Left renal cortex interstitium (tissue), 4 donors: ENCODE measurements at regions not wholly inside any gene's neighbourhood (a gene's known extent, or its start where the extent isn't known, plus 50 kb on each side); places are given as distances from the start of the nearest gene placed in this dataset.
"Not testable (repeated sequence)": the region's sequence is repeated elsewhere in the genome, so short reads cannot be mapped to it uniquely, and the experiment has no call there.

ENCODE experiments used
- DNase-seq, 4 donors: peaks; one replicate each; pipeline ENCODE4 v3.0.0-alpha.2; 2013; ENCODE audit warnings: low read depth in 4 of 4, low spot score in 2 of 4, missing footprints in 1 of 4

DNA sequence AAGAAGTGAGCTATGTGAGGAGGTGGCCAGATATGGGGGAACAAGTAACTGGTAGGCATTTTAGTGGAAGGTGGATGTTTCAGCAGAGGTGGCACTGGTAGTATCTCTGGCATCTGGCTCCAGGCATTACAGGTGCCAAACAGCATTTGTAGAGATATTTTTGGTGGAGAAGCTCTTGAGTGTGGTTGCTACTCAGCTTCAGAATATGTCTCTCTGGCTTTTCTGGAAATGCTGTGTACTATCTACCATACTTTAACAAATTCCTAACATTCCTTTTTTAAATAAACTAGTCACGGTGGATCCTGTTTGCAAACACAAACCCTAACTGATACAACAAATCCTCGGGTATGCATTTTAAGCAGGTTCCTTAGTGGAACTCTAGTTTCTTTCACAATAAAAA is 128.0 kb downstream of the BARX2 start:
- no peak for DNase-seq

DNA sequence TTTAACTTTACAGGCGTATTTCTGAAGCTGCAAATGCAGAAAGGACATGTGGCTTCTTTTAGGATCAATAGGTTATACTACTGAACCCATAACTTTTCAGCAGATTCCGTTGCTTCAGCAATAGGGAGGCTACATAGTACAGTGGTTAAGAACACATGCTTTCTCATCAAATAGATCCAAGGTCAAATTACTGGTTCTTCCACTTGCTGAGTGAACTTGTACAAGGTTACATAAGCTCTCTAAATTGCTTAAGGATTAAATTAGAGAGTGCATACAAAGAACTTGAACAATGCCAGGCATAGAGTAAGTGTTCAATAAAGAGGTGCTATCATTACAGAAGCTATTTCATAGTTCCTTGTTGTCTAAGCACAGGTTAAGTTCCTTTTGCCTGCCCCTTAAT is 129.6 kb downstream of the BARX2 start:
- no peak for DNase-seq

- no peak for DNase-seq
These were observed 132.5 kb downstream of the BARX2 start for GRCh38 chr11:129508163-129508562.

DNA sequence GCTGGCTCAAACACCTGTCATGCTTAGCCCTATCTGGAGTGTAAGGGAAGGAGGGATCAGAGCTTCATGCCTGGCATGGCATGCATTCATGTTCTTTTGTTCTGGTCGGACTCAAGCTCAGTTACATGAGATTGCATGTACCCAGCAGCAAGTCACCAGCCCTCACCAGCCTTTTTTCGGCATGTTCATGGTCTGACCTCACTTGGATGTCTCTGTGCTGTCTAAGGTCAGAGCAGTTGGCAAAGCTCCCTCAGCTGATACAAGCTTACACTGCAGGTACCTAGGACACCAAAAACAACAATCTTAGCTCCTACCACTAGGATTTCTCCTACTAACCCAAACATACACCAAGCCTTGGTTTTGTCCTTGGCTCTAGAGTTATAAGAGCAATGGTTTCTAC is 152.6 kb downstream of the BARX2 start:
- DNase-seq = no peak

- DNase-seq = no peak
These were observed 154.7 kb downstream of the BARX2 start for GRCh38 chr11:129530154-129530895.

DNA sequence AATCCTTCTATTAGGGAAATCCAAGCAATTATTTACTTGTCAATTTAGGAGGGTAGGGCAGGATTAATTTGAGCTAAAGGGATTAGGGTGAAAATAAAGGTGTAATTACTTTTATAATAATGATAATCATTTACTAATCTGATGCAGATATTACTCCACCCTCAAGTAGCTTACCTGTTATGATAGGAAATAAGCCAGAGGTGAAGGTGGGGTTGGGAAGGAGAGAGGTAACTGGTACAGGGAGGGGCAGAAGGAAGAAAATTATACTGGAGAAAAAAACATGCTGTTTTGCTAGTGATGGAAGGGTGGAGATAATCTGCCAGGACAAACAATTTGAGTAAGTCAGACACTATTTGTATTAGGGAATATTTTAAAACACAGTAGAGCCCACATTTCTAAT is 157.7 kb downstream of the BARX2 start:
- DNase-seq = no peak

- no peak for DNase-seq
These were observed 160.7 kb downstream of the BARX2 start for GRCh38 chr11:129536338-129536737.

GRCh38 chr11:129538323-129538722 is 162.7 kb downstream of the BARX2 start:
- DNase-seq = no peak

- no peak for DNase-seq
These were observed 168.1 kb downstream of the BARX2 start for GRCh38 chr11:129543515-129544290.

GRCh38 chr11:129544691-129545090 is 169.0 kb downstream of the BARX2 start:
- DNase-seq = no peak

DNA sequence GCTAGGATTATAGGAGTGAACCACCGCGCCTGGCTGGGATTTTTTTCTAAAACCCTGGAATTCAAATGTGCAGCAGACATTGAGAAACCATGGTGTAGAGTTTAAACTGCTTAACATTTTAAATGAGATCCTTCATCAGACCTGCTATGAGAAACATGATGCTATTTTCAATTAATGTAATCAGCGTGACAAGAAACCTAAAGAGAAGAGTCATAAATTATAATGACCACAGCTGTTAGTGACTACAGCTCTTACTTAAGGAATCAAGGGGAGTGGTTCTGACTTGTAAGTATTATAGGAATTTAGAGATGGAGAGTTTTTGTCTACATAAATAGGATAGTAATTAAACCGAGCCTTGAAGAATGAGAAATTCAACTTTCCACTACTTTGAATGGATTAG is 170.6 kb downstream of the BARX2 start:
- no peak for DNase-seq

- no peak for DNase-seq
These were observed 181.8 kb downstream of the BARX2 start for GRCh38 chr11:129557421-129557820.

DNA sequence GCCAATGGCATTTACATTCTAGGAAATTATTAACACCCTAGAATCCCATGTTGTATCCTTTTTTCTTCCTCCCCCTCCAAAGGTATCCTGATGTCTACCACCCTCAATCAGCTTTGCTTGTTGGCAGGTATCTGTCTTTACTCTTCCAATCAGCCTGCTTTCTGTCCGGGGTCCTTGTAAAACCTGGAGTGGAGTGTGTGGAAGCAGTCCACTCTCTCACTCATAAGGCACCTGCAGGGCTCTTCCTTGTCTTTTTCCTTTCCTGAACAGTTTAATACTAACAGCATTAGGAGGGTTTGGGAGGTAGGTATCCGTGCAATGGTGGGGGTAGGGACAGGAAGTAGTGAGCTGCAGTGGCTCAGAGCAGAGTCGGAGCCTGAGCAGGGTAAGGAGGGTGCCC is 193.4 kb downstream of the BARX2 start:
- DNase-seq = no peak

DNA sequence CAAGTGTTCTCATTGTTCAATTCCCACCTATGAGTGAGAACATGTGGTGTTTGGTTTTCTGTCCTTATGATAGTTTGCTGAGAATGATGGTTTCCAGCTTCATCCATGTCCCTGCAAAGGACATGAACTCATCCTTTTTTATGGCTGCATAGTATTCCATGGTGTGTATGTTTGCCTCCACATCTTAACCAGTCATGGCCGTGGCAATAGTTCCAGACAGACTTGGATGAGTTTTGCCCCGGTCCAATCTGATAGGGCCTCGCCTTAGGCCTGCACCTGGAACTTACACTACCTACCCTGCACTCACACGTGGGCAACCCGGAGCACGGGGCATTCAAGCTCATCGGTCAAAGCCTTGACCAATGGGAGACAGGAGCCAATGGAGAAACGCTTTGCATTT is 197.0 kb downstream of the BARX2 start:
- not testable (repeated sequence) for DNase-seq

GRCh38 chr11:129573161-129573560 is 197.5 kb downstream of the BARX2 start:
- DNase-seq = no peak

DNA sequence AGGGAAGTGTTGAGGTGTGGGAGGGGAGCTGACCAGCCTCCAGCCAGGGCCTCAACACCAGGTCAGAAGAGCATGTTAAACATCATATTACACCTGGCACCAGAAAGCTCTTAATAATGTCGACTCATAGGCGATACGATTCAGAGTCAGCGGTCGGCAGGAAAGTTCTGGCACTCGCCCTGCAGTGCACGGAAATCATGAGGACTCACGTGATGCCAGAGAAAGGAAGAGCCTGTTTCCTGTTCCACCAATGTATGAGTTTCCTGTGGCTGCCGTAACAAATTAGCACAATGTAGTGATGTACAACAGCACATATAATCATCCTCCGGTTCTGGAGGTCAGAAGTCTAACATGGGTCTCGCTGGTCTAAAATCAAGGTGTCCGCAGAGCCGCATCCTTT is 198.8 kb downstream of the BARX2 start:
- no peak for DNase-seq

GRCh38 chr11:129576652-129577051 is 201.0 kb downstream of the BARX2 start:
- no peak for DNase-seq

GRCh38 chr11:129578006-129578405 is 202.4 kb downstream of the BARX2 start:
- no peak for DNase-seq

GRCh38 chr11:129580278-129580677 is 204.6 kb downstream of the BARX2 start:
- no peak for DNase-seq

GRCh38 chr11:129584316-129584715 is 208.7 kb downstream of the BARX2 start:
- no peak for DNase-seq

GRCh38 chr11:129589190-129589860 is 213.7 kb downstream of the BARX2 start:
- no peak for DNase-seq
